Body of pancreas (tissue), 4 donors: ENCODE measurements at regions not wholly inside any gene's neighbourhood (a gene's known extent, or its start where the extent isn't known, plus 50 kb on each side); places are given as distances from the start of the nearest gene placed in this dataset.

ENCODE experiments used
- ATAC-seq: fragments of 150-250 bp; one replicate; pipeline ENCODE4 v1.9.1; 2016
- DNase-seq, 4 donors: peaks; one replicate each; pipeline ENCODE4 v3.0.0-alpha.2; 2019
- H3K27ac ChIP-seq, 4 donors: fragments of 200-600 bp; sonication (generic); 1 replicate in 3 of 4; 2 replicates in 1 of 4; pipeline versions ENCODE4 v1.5.1 to v1.6.1; 2016 to 2019; ENCODE audit warnings: mild to moderate bottlenecking in 1 of 4, mixed read lengths in 1 of 4, moderate library complexity in 1 of 4
- H3K27me3 ChIP-seq, 2 donors: fragments of 200-600 bp; sonication (generic); one replicate each; pipeline ENCODE4 v1.6.0; 2016; ENCODE audit warnings: mild to moderate bottlenecking in 1 of 2
- H3K36me3 ChIP-seq, 2 donors: fragments of 200-600 bp; sonication (generic); replicated peaks in 1 of 2; 2 replicates each; pipeline ENCODE4 v1.5.1; 2016; ENCODE audit warnings: low read depth in 2 of 2; ENCODE audit not compliant: insufficient read depth in 1 of 2
- H3K4me1 ChIP-seq: fragments of 200-600 bp; sonication (generic); one replicate; pipeline ENCODE4 v1.6.0; 2016
- H3K4me3 ChIP-seq, 2 donors: fragments of 200-600 bp; sonication (generic); 1 replicate in 1 of 2; 2 replicates in 1 of 2; pipeline ENCODE4 v1.5.1; 2016 to 2019
- H3K9me3 ChIP-seq, 3 donors: fragments of 200-600 bp; sonication (generic); 1 replicate in 2 of 3; 2 replicates in 1 of 3; pipeline ENCODE4 v1.5.1; 2016
- POLR2A ChIP-seq, 3 donors: fragments of 450-650 bp; IDR thresholded peaks; one replicate each; pipeline ENCODE4 v1.6.1; 2016; ENCODE audit warnings: antibody characterized with exemption in 3 of 3, mild to moderate bottlenecking in 2 of 3
- WGBS, 2 donors: methylation state at CpG; one replicate each; pipeline ENCODE4 v1.1.5; 2017; 5-methylcytosine and 5-hydroxymethylcytosine counted together
- intact Hi-C: fragments of 100-400 bp; cut with DNase I; formaldehyde crosslinking; loops from one replicate; pipeline ENCODE4 v1.15.1; 2023
- TF ChIP-seq, protein P1 (sequence below), 7 experiments: fragments of 450-650 bp in 4 of 7; fragments of 200-600 bp in 3 of 7; sonication (generic) in 3 of 7; IDR thresholded peaks; one replicate each; pipeline ENCODE4 v1.5.1; 2016 to 2019; ENCODE audit warnings: antibody characterized with exemption in 7 of 7

DNA sequence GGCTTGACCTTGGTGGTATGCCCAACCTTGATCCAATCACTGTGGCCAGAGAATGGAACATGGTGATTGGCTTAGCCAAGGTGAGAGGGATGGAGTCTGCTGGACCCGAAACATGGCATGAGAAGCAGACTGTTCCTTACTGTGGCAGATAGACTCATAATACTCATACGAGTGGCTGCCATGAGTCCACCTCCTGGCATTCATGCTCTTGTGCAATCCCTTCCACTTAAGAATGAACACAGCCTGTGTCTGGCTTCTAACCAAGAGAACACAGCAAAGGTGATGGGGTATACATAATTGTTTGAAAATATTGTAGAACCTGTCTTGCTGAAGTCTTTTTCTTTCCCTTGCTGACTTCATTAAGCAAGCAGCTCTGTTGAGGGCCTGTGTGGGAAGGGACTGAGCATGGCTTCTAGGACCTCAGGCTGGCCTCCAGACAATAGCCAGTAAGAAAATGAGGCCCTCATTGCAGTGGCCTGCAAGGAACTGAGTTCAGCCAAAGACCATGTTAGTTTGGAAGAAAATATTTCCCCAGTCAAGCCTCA is 85.9 kb downstream of the ZNF281 start:
- 80 to 83% methylated on average over 1 to 2 of the region's 2 CpGs for WGBS, 2 donors
- no peak overlapping the region for H3K4me3 ChIP-seq
- no peaks in the 10 kb centered on the region for H3K9me3 ChIP-seq
- no peak overlapping the region for H3K27ac ChIP-seq
- DNase-seq (no peak), ATAC-seq (no peak)
- H3K27me3 ChIP-seq, result no peaks in the 10 kb centered on the region
- TF ChIP-seq POLR2A (IDR thresholded peaks at IDR 0.05), result no peak
- TF ChIP-seq, protein P1, sequence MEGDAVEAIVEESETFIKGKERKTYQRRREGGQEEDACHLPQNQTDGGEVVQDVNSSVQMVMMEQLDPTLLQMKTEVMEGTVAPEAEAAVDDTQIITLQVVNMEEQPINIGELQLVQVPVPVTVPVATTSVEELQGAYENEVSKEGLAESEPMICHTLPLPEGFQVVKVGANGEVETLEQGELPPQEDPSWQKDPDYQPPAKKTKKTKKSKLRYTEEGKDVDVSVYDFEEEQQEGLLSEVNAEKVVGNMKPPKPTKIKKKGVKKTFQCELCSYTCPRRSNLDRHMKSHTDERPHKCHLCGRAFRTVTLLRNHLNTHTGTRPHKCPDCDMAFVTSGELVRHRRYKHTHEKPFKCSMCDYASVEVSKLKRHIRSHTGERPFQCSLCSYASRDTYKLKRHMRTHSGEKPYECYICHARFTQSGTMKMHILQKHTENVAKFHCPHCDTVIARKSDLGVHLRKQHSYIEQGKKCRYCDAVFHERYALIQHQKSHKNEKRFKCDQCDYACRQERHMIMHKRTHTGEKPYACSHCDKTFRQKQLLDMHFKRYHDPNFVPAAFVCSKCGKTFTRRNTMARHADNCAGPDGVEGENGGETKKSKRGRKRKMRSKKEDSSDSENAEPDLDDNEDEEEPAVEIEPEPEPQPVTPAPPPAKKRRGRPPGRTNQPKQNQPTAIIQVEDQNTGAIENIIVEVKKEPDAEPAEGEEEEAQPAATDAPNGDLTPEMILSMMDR (IDR thresholded peaks at IDR 0.05), result no peak
- no peaks in the 10 kb centered on the region for H3K4me1 ChIP-seq
- H3K36me3 ChIP-seq, result no peaks in the 10 kb centered on the region
- intact Hi-C loops, result no loop called here

DNA sequence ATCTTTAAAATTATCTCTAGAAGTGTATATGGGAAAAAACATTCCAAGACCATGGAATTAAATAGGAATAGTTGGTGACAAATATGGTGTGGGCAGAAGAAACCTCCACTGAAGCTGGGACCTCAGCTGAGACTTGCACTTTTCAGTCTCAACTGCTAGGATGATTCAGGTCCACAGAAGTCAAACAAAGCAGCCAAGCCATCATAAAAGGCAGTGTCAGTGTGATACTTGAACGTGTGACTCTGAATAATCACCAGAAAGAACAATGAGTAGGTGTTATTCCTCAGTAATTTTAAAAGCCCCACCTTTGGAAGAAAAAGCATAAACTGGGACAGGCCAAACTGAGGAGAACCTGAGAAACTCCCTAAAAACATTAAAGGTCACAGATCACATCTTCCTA is 90.7 kb downstream of the ZNF281 start:
- intact Hi-C loops, result no loop called here
- Histone ChIP-seq H3K27me3 (no peaks in the 10 kb centered on the region), H3K9me3 (no peaks in the 10 kb centered on the region), H3K4me3 (no peak overlapping the region), H3K36me3 (no peaks in the 10 kb centered on the region), H3K4me1 (peaks cover 4% of the 10 kb centered on the region), H3K27ac (no peak overlapping the region)
- TF ChIP-seq POLR2A (IDR thresholded peaks at IDR 0.05), result no peak
- TF ChIP-seq, protein P1 (IDR thresholded peaks at IDR 0.05), result no peak
- DNase-seq, result no peak
- no peak for ATAC-seq
- WGBS, 2 donors, result 38 to 53% methylated on average over 1 of the region's 1 CpG

DNA sequence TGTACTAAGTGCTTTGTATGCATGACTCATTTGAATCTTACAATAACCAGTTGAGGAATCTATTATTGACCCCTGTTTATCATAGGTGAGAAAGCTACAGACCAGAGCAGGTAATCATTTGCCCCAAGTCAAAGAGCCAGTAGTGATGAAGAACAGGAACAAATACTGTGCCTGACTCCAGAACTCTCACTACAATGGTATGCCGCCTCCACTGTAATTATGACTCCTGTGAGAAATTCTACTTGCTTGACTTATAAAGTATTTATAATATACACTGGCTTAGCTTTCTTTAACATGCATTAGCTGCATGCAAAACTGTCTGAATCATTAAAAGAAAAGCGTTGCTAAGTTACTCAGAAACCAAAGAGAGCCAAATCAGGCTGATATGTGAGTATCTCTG is 92.6 kb downstream of the ZNF281 start:
- Histone ChIP-seq H3K27ac (peak overlapping the region in 1 of 4 donors; percentile 23), H3K9me3 (no peaks in the 10 kb centered on the region), H3K36me3 (no peaks in the 10 kb centered on the region), H3K27me3 (no peaks in the 10 kb centered on the region), H3K4me3 (no peak overlapping the region), H3K4me1 (peaks cover 4% of the 10 kb centered on the region)
- no peak for TF ChIP-seq POLR2A (IDR thresholded peaks at IDR 0.05)
- TF ChIP-seq, protein P1 (IDR thresholded peaks at IDR 0.05), result no peak
- 78 to 82% methylated on average over 2 of the region's 2 CpGs for WGBS, 2 donors
- DNase-seq (no peak), ATAC-seq (no peak)
- intact Hi-C loops, result no loop called here

DNA sequence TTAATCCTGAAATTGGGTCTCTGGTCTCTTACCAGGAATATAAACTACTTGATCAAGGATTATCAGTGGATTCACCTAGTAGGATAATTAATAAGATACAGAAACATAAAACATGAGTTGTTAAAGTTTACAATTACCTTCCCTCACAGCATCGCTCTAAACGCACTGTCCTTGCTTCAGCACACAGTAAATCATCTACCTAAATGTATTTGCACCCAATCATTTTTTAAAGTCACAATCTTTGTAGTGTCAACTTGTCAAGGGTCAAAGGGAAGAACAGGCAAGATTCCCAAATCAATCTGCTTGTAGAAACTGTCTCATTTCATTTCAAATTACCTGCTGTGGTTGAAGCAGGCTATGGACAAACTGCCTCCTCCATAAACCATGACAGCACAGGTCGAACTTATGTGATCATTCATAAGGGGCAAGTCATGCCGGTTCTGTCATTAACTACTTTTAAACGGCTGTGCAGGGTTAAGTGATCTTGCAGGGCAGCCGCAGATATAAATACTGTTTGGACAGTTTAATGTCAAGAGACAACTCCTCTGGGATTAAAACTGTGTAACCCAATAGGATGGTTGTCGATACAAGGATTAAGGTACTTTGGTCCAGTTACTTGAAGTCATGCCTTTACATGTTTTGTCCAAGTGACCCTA is 93.6 kb downstream of the ZNF281 start:
- Histone ChIP-seq H3K4me1 (peaks cover 4% of the 10 kb centered on the region), H3K4me3 (no peak overlapping the region), H3K27me3 (no peaks in the 10 kb centered on the region), H3K36me3 (no peaks in the 10 kb centered on the region), H3K27ac (peak overlapping the region in 2 of 4 donors; percentile 23 to 26), H3K9me3 (no peaks in the 10 kb centered on the region)
- 44 to 55% methylated on average over 7 of the region's 7 CpGs for WGBS, 2 donors
- intact Hi-C loops, result no loop called here
- no peak for TF ChIP-seq POLR2A (IDR thresholded peaks at IDR 0.05)
- TF ChIP-seq, protein P1 (IDR thresholded peaks at IDR 0.05), result no peak
- no peak for DNase-seq
- no peak for ATAC-seq
